ENCODE measurements at regions not wholly inside any gene's neighbourhood (a gene's known extent, or its start where the extent isn't known, plus 50 kb on each side); places are given as distances from the start of the nearest gene placed in this dataset.

DNA sequence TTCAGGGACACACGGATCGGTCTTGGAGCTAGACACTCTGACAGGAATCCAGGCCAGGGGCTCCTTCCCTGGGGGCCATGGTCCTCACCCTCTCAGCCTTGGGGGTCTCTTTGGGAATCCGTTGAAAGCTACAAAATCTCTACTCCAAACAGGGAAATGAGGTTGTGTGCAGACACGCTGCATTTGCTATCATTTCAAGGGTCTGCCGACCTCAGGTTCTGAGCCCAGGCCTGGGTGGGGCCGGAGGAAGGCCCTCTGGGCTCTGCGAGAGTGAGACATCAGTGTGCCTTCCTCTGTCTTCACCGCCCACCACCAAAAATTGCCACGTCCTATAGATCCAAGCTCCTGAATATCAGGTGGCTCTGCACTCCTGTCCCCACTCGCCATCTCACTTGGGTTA is 74.4 kb upstream of the FGF3 start:
- Histone ChIP-seq H4K20me1 (ENCODE audit: insufficient read depth, low read length) (no peaks in the 10 kb centered on the region), H3K27me3 (ENCODE audit: control insufficient read depth in 1 of 2, insufficient read depth in 2 of 2, low read length in 2 of 2) (peaks cover 3 to 53% of the 10 kb centered on the region in 2 experiments; a peak in 4 of 5 replicates), H3K36me3 (replicated peaks in 1 of 2; ENCODE audit: control insufficient read depth in 1 of 2, insufficient read depth in 2 of 2, low read length in 2 of 2) (no peaks in the 10 kb centered on the region), H3K4me3 (replicated peaks in 1 of 3; ENCODE audit: insufficient read depth in 1 of 3, low read depth in 2 of 3, low read length in 3 of 3) (no peak overlapping the region), H2AFZ (ENCODE audit: low read length) (no peak overlapping the region), H3K9me3 (ENCODE audit: low read length) (no peaks in the 10 kb centered on the region), H3K4me1 (ENCODE audit: insufficient read depth, low read length) (peaks cover 23% of the 10 kb centered on the region), H3K79me2 (ENCODE audit: insufficient read depth, low read length) (no peaks in the 10 kb centered on the region), H3K27ac (ENCODE audit: extremely low read length, insufficient read depth, low read length) (no peak overlapping the region), H3K9ac (ENCODE audit: insufficient read depth, low read depth, low read length) (no peak overlapping the region), H3K4me2 (ENCODE audit: low read depth, low read length) (no peak overlapping the region)
- TF ChIP-seq, protein P1, sequence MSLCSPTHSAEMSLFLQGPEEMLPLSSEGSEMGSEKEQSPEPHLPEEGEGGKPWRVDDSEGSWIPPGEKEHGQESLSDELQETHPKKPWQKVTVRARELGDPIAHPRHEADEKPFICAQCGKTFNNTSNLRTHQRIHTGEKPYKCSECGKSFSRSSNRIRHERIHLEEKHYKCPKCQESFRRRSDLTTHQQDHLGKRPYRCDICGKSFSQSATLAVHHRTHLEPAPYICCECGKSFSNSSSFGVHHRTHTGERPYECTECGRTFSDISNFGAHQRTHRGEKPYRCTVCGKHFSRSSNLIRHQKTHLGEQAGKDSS (CRISPR knock-in tag; IDR thresholded peaks at IDR 0.05; ENCODE audit: borderline replicate concordance, low read depth) = no peak
- TF ChIP-seq, protein P2, sequence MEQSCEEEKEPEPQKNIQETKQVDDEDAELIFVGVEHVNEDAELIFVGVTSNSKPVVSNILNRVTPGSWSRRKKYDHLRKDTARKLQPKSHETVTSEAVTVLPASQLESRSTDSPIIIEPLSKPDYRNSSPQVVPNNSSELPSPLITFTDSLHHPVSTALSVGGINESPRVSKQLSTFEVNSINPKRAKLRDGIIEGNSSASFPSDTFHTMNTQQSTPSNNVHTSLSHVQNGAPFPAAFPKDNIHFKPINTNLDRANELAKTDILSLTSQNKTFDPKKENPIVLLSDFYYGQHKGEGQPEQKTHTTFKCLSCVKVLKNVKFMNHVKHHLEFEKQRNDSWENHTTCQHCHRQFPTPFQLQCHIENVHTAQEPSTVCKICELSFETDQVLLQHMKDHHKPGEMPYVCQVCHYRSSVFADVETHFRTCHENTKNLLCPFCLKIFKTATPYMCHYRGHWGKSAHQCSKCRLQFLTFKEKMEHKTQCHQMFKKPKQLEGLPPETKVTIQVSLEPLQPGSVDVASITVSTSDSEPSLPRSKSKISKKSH (CRISPR knock-in tag; IDR thresholded peaks at IDR 0.05; ENCODE audit: borderline replicate concordance) = no peak
- TF ChIP-seq, protein P3, sequence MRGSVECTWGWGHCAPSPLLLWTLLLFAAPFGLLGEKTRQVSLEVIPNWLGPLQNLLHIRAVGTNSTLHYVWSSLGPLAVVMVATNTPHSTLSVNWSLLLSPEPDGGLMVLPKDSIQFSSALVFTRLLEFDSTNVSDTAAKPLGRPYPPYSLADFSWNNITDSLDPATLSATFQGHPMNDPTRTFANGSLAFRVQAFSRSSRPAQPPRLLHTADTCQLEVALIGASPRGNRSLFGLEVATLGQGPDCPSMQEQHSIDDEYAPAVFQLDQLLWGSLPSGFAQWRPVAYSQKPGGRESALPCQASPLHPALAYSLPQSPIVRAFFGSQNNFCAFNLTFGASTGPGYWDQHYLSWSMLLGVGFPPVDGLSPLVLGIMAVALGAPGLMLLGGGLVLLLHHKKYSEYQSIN (CRISPR knock-in tag; IDR thresholded peaks at IDR 0.05; ENCODE audit: borderline replicate concordance) = no peak
- TF ChIP-seq ZFP37 (CRISPR knock-in tag; IDR thresholded peaks at IDR 0.05; ENCODE audit: borderline replicate concordance) (no peak), SPEN (CRISPR knock-in tag; IDR thresholded peaks at IDR 0.05; ENCODE audit: low read depth) (no peak), ZSCAN21 (CRISPR knock-in tag; IDR thresholded peaks at IDR 0.05; ENCODE audit: borderline replicate concordance) (no peak)
- TF ChIP-seq, protein P4, sequence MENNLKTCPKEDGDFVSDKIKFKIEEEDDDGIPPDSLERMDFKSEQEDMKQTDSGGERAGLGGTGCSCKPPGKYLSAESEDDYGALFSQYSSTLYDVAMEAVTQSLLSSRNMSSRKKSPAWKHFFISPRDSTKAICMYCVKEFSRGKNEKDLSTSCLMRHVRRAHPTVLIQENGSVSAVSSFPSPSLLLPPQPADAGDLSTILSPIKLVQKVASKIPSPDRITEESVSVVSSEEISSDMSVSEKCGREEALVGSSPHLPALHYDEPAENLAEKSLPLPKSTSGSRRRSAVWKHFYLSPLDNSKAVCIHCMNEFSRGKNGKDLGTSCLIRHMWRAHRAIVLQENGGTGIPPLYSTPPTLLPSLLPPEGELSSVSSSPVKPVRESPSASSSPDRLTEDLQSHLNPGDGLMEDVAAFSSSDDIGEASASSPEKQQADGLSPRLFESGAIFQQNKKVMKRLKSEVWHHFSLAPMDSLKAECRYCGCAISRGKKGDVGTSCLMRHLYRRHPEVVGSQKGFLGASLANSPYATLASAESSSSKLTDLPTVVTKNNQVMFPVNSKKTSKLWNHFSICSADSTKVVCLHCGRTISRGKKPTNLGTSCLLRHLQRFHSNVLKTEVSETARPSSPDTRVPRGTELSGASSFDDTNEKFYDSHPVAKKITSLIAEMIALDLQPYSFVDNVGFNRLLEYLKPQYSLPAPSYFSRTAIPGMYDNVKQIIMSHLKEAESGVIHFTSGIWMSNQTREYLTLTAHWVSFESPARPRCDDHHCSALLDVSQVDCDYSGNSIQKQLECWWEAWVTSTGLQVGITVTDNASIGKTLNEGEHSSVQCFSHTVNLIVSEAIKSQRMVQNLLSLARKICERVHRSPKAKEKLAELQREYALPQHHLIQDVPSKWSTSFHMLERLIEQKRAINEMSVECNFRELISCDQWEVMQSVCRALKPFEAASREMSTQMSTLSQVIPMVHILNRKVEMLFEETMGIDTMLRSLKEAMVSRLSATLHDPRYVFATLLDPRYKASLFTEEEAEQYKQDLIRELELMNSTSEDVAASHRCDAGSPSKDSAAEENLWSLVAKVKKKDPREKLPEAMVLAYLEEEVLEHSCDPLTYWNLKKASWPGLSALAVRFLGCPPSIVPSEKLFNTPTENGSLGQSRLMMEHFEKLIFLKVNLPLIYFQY (CRISPR knock-in tag; IDR thresholded peaks at IDR 0.05; ENCODE audit: borderline replicate concordance) = no peak
- no TSS peak for BruUV-seq (replicated peaks)
- CTCF ChIA-PET (ENCODE audit: low intra/inter-chr PET ratio, low total read pairs) = no interaction called here
- no peak for FAIRE-seq
- intact Hi-C loops (cut with micrococcal nuclease; ENCODE audit: unreplicated experiment) = no loop called here
- DNase-seq (ENCODE audit: low spot score) = no peak
- POLR2A ChIA-PET = no interaction called here
- in situ Hi-C loops (cut with HindIII; ENCODE audit: extremely low pct_ligation_motif_present, low pct_unique_long_range_greater_than_20kb) = no loop called here
- 80% methylated on average over 3 of the region's 10 CpGs for whole genome bisulfite sequencing (ENCODE audit: low lambda C conversion rate)
- ATAC-seq = no peak

Measured in HepG2 (cell line).